ENCODE measurements at regions not wholly inside any gene's neighbourhood (a gene's known extent, or its start where the extent isn't known, plus 50 kb on each side); places are given as distances from the start of the nearest gene placed in this dataset.
"Not testable (repeated sequence)": the region's sequence is repeated elsewhere in the genome, so short reads cannot be mapped to it uniquely, and the experiment has no call there.

DNA sequence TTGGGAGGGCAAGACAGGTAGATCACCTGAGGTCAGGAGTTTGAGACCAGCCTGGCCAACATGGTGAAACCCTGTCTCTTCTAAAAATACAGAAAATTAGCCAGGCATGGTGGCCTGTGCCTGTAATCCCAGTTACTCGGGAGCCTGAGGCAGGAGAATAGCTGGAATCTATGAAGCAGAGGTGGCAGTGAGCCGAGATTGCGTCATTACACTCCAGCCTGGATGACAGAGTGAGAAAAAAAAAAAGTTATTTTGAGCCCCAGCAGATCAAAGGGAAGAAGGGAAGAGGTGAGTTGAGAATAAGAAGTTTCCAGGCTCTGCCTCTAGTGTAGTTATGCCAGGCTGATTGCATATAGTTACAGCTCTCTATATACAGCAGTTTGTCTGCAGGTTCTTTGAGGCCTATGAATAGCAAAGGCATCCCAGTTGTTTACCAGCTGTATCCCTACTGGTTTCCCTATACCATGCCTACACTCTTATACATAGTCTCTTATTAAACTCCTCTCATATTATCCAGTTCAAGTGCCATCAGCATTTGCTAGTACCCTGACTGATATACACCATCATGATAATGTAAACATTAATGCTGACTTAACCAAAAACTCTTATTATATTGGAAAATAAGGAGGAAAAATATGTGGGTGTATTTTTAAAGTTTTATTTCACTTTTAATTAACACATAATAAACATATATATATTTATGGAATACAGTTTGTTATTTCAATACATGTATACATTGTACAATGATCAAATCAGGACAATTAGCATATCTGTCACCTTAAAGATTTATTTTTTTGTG, 823.6 kb upstream of the ADGRB3 start:
- Histone ChIP-seq H3K36me3 (no peaks in the 10 kb centered on the region), H3K9me3 (replicated peaks in 1 of 11) (peaks cover 17 to 35% (median 26%) of the 10 kb centered on the region in 11 experiments), H4K20me1 (no peaks in the 10 kb centered on the region), H3K27me3 (no peaks in the 10 kb centered on the region), H3K9ac (no peak overlapping the region), H3K4me3 (no peak overlapping the region), H3K4me2 (no peak overlapping the region), H3K27ac (no peak overlapping the region), H3K4me1 (no peaks in the 10 kb centered on the region)
- no peak; a peak in 2 of 22 replicates for TF ChIP-seq Cebpa-rat (IDR thresholded peaks at IDR 0.05)

DNA sequence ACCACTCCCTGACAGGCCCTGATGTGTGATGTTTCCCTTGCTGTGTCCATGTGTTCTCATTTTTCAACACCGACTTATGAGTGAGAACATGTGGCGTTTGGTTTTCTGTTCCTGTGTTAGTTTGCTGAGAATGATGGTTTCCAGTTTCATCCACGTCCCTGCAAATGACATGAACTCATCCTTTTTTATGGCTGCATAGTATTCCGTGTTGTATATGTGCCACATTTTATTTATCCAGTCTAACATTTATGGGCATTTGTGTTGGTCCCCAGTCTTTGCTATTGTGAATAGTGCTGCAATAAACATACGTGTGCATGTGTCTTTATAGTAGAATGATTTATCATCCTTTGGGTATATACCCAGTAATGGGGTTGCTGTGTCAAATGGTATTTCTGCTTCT, 830.3 kb upstream of the ADGRB3 start:
- not testable (repeated sequence) for H3K9me3 ChIP-seq (replicated peaks in 1 of 11); H3K4me2 ChIP-seq; H3K4me1 ChIP-seq; H3K36me3 ChIP-seq; H3K4me3 ChIP-seq; H4K20me1 ChIP-seq; H3K27ac ChIP-seq; H3K27me3 ChIP-seq; H3K9ac ChIP-seq

DNA sequence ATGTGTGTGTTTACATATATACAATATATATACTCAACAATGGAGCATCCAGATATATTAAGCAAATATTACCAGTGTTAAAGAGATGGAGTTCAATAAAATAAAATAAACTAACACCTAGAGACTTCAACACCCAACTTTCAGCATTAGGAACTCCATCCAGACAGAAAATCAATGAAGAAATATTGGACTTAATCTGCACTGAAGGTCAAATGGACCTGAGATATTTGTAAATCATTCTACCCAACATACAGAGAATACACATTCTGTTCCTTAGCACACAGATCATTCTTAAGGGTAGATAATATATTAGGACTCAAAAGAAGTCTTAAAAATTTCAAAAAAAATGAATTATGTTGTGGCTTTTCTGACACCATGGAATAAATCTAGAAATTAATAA, 832.3 kb upstream of the ADGRB3 start:
- no peak for TF ChIP-seq Cebpa-rat (IDR thresholded peaks at IDR 0.05)

GRCh38 chr6:67792996-67793395, 842.1 kb upstream of the ADGRB3 start:
- TF ChIP-seq Cebpa-rat (IDR thresholded peaks at IDR 0.05): no peak
- no peaks in the 10 kb centered on the region for H3K36me3 ChIP-seq
- no peak overlapping the region for H3K4me2 ChIP-seq
- H3K4me1 ChIP-seq: no peaks in the 10 kb centered on the region
- H4K20me1 ChIP-seq: no peaks in the 10 kb centered on the region
- H3K9me3 ChIP-seq (replicated peaks in 1 of 11): no peaks in the 10 kb centered on the region
- H3K9ac ChIP-seq: no peak overlapping the region
- H3K27me3 ChIP-seq: no peaks in the 10 kb centered on the region
- no peak overlapping the region for H3K4me3 ChIP-seq
- H3K27ac ChIP-seq: no peak overlapping the region

More for the DNA sequence above, 832.3 kb upstream of the ADGRB3 start:
- Histone ChIP-seq H3K36me3 (no peaks in the 10 kb centered on the region), H3K27me3 (no peaks in the 10 kb centered on the region), H3K27ac (no peak overlapping the region), H3K4me2 (no peak overlapping the region), H3K4me1 (peaks cover 0 to 13% (median 0%) of the 10 kb centered on the region in 10 experiments; a peak in 7 of 20 replicates), H3K4me3 (no peak overlapping the region), H3K9ac (no peak overlapping the region), H3K9me3 (replicated peaks in 1 of 11) (peaks cover 0 to 6% (median 3%) of the 10 kb centered on the region in 11 experiments; a peak in 3 of 22 replicates), H4K20me1 (no peaks in the 10 kb centered on the region)

- Histone ChIP-seq H3K4me3 (no peak overlapping the region), H3K9me3 (replicated peaks in 1 of 11) (peaks cover 0 to 3% (median 0%) of the 10 kb centered on the region in 11 experiments; a peak in 1 of 22 replicates), H4K20me1 (no peaks in the 10 kb centered on the region), H3K36me3 (no peaks in the 10 kb centered on the region), H3K4me2 (no peak overlapping the region), H3K9ac (no peak overlapping the region), H3K27me3 (no peaks in the 10 kb centered on the region), H3K27ac (no peak overlapping the region), H3K4me1 (no peaks in the 10 kb centered on the region)
- TF ChIP-seq Cebpa-rat (IDR thresholded peaks at IDR 0.05): no peak
Measured at GRCh38 chr6:67790569-67790968, 844.5 kb upstream of the ADGRB3 start.

GRCh38 chr6:67787119-67787518, 848.0 kb upstream of the ADGRB3 start:
- not testable (repeated sequence) for H3K9ac ChIP-seq; H3K9me3 ChIP-seq (replicated peaks in 1 of 11); H3K36me3 ChIP-seq; H3K4me2 ChIP-seq; H3K4me3 ChIP-seq; H3K27me3 ChIP-seq; H4K20me1 ChIP-seq; H3K4me1 ChIP-seq; H3K27ac ChIP-seq

DNA sequence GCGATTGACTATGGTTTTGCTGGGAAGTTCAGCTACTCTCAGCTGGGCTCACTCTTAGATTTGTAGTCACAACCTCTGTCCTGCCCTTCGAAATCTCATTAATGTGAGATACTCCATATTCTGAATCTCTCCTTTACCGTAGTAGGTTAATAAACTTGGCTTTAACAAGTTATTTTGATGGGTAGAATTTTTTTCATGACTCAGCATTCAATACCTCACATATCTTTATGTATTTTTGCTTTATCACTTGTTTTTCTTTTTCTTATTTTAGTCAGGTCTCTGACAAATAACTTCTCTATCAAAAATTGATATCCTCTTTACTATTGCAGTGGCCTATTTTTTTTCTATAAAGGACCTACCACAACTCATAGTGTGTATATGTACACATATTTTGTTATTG, 855.2 kb upstream of the ADGRB3 start:
- H3K4me3 ChIP-seq: no peak overlapping the region
- H3K27me3 ChIP-seq: no peaks in the 10 kb centered on the region
- peaks cover 0 to 7% (median 5%) of the 10 kb centered on the region in 10 experiments; a peak in 8 of 20 replicates for H3K4me1 ChIP-seq
- TF ChIP-seq Cebpa-rat (IDR thresholded peaks at IDR 0.05): no peak
- H3K4me2 ChIP-seq: no peak overlapping the region
- H3K9ac ChIP-seq: no peak overlapping the region
- H4K20me1 ChIP-seq: no peaks in the 10 kb centered on the region
- H3K9me3 ChIP-seq (replicated peaks in 1 of 11): no peaks in the 10 kb centered on the region
- H3K27ac ChIP-seq: no peak overlapping the region
- H3K36me3 ChIP-seq: no peaks in the 10 kb centered on the region

DNA sequence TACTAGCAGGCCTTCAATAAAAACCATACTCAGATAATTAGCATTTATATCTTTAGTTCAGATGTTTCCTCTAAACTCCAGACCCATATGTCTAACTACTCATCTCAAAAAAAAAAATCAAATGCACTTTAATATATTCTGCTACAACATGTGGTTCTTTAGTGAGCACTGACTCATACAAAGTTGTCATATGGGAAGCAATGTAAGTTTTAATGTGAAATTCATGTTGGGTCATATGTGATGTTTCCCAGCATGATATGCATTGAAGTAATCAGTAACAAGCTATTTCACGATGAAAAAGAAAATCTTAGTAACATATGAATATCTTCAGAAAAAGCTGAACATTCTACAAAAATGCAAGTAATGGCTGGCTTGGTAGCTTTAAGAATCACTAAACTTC, 859.7 kb upstream of the ADGRB3 start:
- no peaks in the 10 kb centered on the region for H3K4me1 ChIP-seq
- no peaks in the 10 kb centered on the region for H3K9me3 ChIP-seq (replicated peaks in 1 of 11)
- no peaks in the 10 kb centered on the region for H4K20me1 ChIP-seq
- H3K27ac ChIP-seq: no peak overlapping the region
- no peaks in the 10 kb centered on the region for H3K27me3 ChIP-seq
- H3K36me3 ChIP-seq: no peaks in the 10 kb centered on the region
- no peak overlapping the region for H3K4me2 ChIP-seq
- no peak overlapping the region for H3K4me3 ChIP-seq
- no peak overlapping the region for H3K9ac ChIP-seq
- TF ChIP-seq Cebpa-rat (IDR thresholded peaks at IDR 0.05): no peak

GRCh38 chr6:67768972-67769371, 866.1 kb upstream of the ADGRB3 start:
- Histone ChIP-seq H3K4me2 (no peak overlapping the region), H3K4me1 (peaks cover 0 to 7% (median 0%) of the 10 kb centered on the region in 10 experiments; a peak in 3 of 20 replicates), H4K20me1 (no peaks in the 10 kb centered on the region), H3K9me3 (replicated peaks in 1 of 11) (no peaks in the 10 kb centered on the region), H3K36me3 (no peaks in the 10 kb centered on the region), H3K27ac (no peak overlapping the region), H3K27me3 (no peaks in the 10 kb centered on the region), H3K9ac (no peak overlapping the region), H3K4me3 (no peak overlapping the region)
- TF ChIP-seq Cebpa-rat (IDR thresholded peaks at IDR 0.05): no peak

GRCh38 chr6:67767046-67767822, 867.8 kb upstream of the ADGRB3 start:
- not testable (repeated sequence) for H4K20me1 ChIP-seq; H3K27ac ChIP-seq; H3K4me2 ChIP-seq; H3K9ac ChIP-seq; H3K4me1 ChIP-seq; H3K4me3 ChIP-seq; H3K36me3 ChIP-seq; H3K9me3 ChIP-seq (replicated peaks in 1 of 11); H3K27me3 ChIP-seq
